Smooth muscle cell (in vitro differentiated cells): ENCODE measurements at regions not wholly inside any gene's neighbourhood (a gene's known extent, or its start where the extent isn't known, plus 50 kb on each side); places are given as distances from the start of the nearest gene placed in this dataset.

Source experiments
- DNase-seq: peaks from one replicate; lab custom pipeline; 2025; ENCODE audit not compliant: unreplicated experiment; lab: John Stamatoyannopoulos, UW
- H2AFZ ChIP-seq: fragments of 200-600 bp; sonication (generic); 2 replicates; pipeline ENCODE4 v1.6.0; 2016; ENCODE audit warnings: antibody characterized with exemption, low read depth, mild to moderate bottlenecking
- H3F3A ChIP-seq: fragments of 200-600 bp; sonication (generic); 2 replicates; pipeline ENCODE4 v1.6.0; 2017; ENCODE audit warnings: antibody characterized with exemption, low read depth
- H3K27ac ChIP-seq: fragments of 200-600 bp; sonication (generic); 2 replicates; pipeline ENCODE4 v1.5.1; 2016; ENCODE audit warnings: low read depth, mild to moderate bottlenecking
- H3K27me3 ChIP-seq: fragments of 200-600 bp; sonication (generic); 2 replicates; pipeline ENCODE4 v1.6.1; 2016; ENCODE audit warnings: low read depth, mild to moderate bottlenecking
- H3K36me3 ChIP-seq: fragments of 200-600 bp; sonication (generic); 2 replicates; pipeline ENCODE4 v1.5.1; 2016; ENCODE audit warnings: low read depth
- H3K4me1 ChIP-seq: fragments of 200-600 bp; sonication (generic); 2 replicates; pipeline ENCODE4 v1.5.1; 2016; ENCODE audit warnings: low read depth
- H3K4me2 ChIP-seq: fragments of 200-600 bp; sonication (generic); 2 replicates; pipeline ENCODE4 v1.6.0; 2016; ENCODE audit warnings: mild to moderate bottlenecking
- H3K4me3 ChIP-seq: fragments of 200-600 bp; sonication (generic); 2 replicates; pipeline ENCODE4 v1.5.1; 2016; ENCODE audit warnings: mild to moderate bottlenecking
- H3K79me2 ChIP-seq: fragments of 200-600 bp; sonication (generic); 2 replicates; pipeline ENCODE4 v1.6.0; 2016; ENCODE audit warnings: low read depth, mild to moderate bottlenecking
- H3K9ac ChIP-seq: fragments of 200-600 bp; sonication (generic); 2 replicates; pipeline ENCODE4 v1.6.0; 2016; ENCODE audit warnings: low read depth
- H3K9me3 ChIP-seq: fragments of 200-600 bp; sonication (generic); replicated peaks from 2 replicates; pipeline ENCODE4 v1.5.1; 2016; ENCODE audit warnings: low read depth
- H4K20me1 ChIP-seq: fragments of 200-600 bp; sonication (generic); 2 replicates; pipeline ENCODE4 v1.6.0; 2016; ENCODE audit warnings: low read depth
- CTCF ChIP-seq: fragments of 200-600 bp; sonication (generic); IDR thresholded peaks from 2 replicates; pipeline ENCODE4 v1.5.1; 2017; ENCODE audit warnings: borderline replicate concordance, mild to moderate bottlenecking, antibody characterized with exemption; ENCODE audit not compliant: insufficient read depth, poor library complexity, severe bottlenecking
- WGBS: methylation state at CpG from one replicate; pipeline ENCODE4 v1.1.7; 2016; ENCODE audit warnings: low lambda C conversion rate; 5-methylcytosine and 5-hydroxymethylcytosine counted together

GRCh38 chr6:166813461-166813860 is 142.9 kb downstream of the RNASET2 start:
- 89% methylated on average over 4 of the region's 4 CpGs for WGBS
- H3K9me3 ChIP-seq, result no peaks in the 10 kb centered on the region
- H2AFZ ChIP-seq, result no peak overlapping the region
- no peaks in the 10 kb centered on the region for H3F3A ChIP-seq
- H3K27ac ChIP-seq, result no peak overlapping the region
- no peak overlapping the region for H3K9ac ChIP-seq
- H3K4me2 ChIP-seq, result no peak overlapping the region
- H3K79me2 ChIP-seq, result no peaks in the 10 kb centered on the region
- no peak overlapping the region for H3K4me3 ChIP-seq
- no peak for DNase-seq
- no peaks in the 10 kb centered on the region for H3K27me3 ChIP-seq
- no peaks in the 10 kb centered on the region for H3K36me3 ChIP-seq
- H4K20me1 ChIP-seq, result no peaks in the 10 kb centered on the region
- no peak for TF ChIP-seq CTCF
- H3K4me1 ChIP-seq, result no peaks in the 10 kb centered on the region

DNA sequence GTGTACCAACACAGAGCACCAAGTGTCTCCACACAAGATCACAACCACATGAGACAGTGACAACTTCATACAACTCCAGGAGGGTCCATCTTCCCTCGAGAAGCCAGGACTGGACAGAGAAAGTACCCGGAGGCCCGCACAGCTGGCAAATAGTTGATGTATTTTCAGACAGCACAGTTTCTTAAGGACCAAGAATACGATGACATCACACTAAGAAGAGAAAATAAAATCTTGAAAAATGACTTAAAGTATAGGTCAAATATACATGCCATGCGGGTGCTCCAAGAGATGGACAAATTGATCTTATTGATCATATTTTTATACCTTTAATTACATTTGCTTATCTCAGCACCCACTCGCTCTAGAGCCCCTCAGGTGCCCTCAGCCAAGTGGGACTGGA is 145.5 kb downstream of the RNASET2 start:
- Histone ChIP-seq H3K36me3 (no peaks in the 10 kb centered on the region), H4K20me1 (no peaks in the 10 kb centered on the region), H3F3A (no peaks in the 10 kb centered on the region), H3K9ac (no peak overlapping the region), H2AFZ (no peak overlapping the region), H3K4me2 (no peak overlapping the region), H3K4me1 (no peaks in the 10 kb centered on the region), H3K27me3 (no peaks in the 10 kb centered on the region), H3K4me3 (no peak overlapping the region), H3K79me2 (no peaks in the 10 kb centered on the region), H3K27ac (no peak overlapping the region), H3K9me3 (peaks cover 3% of the 10 kb centered on the region)
- 95% methylated on average over 6 of the region's 6 CpGs for WGBS
- DNase-seq, result no peak
- no peak for TF ChIP-seq CTCF

DNA sequence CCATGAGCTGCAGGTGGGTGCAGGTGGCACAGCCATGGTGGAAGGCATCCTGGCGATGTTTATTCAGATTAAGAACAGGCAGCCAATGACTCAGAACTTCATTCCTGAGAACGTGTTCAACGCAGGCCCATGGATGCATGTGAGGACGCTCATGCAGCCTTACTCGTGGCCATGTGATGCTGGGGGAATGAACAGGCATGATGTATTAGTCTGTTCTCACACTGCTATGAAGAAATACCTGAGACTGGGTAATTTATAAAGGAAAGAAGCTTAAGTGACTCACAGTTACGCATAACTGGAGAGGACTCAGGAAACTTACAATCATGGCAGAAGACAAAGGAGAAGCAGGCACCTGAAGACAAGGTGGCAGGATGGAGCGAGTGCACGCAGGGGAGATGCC is 146.6 kb downstream of the RNASET2 start:
- Histone ChIP-seq H4K20me1 (no peaks in the 10 kb centered on the region), H3K9ac (no peak overlapping the region), H3K27me3 (no peaks in the 10 kb centered on the region), H3K4me3 (no peak overlapping the region), H3K36me3 (no peaks in the 10 kb centered on the region), H2AFZ (no peak overlapping the region), H3K4me1 (no peaks in the 10 kb centered on the region), H3K79me2 (no peaks in the 10 kb centered on the region), H3F3A (no peaks in the 10 kb centered on the region), H3K4me2 (no peak overlapping the region), H3K27ac (no peak overlapping the region), H3K9me3 (peaks cover 5% of the 10 kb centered on the region)
- no peak for TF ChIP-seq CTCF
- 84% methylated on average over 8 of the region's 8 CpGs for WGBS
- no peak for DNase-seq

DNA sequence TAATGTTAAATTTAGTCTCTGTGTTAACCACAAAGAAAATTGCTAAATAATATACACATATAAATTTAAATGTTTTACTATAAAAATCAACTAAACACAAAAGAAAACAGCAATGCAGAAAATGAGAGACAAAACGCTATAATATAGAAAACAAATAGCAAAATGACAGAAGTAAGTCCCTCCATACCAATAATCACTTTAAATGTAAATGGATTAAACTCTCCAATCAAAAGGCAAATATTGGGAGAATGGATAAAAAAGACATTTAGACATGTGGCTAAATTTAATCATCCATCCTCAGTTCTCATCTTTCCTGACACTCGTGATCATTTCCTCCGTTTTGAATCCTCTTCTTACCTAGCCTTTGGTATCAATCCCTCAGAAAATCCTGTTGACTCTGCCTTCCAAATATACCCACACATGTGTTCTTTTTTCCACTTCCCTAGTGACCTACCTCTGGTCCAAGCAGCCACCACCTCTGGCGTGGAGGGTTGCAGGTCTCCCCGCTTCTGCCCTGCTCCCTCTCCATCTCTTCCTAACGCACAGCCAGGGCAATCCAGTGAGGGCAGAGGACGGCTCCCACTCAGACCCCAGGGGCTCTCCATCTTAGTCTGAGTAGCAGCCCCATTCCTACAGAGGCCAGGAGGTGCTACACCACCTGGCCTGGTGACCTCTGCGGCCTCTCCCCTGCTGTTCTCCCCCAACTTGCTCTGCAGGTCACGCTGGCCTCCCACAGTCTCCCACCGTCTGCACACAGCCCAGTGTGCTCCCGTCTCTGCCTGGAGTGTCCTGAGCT is 149.2 kb downstream of the RNASET2 start:
- Histone ChIP-seq H3F3A (no peaks in the 10 kb centered on the region), H3K36me3 (no peaks in the 10 kb centered on the region), H3K4me2 (no peak overlapping the region), H3K4me3 (no peak overlapping the region), H4K20me1 (no peaks in the 10 kb centered on the region), H3K4me1 (no peaks in the 10 kb centered on the region), H3K27ac (no peak overlapping the region), H3K9ac (no peak overlapping the region), H3K27me3 (no peaks in the 10 kb centered on the region), H3K9me3 (peaks cover 5% of the 10 kb centered on the region), H3K79me2 (no peaks in the 10 kb centered on the region), H2AFZ (no peak overlapping the region)
- TF ChIP-seq CTCF, result no peak
- no peak for DNase-seq
- 92% methylated on average over 11 of the region's 11 CpGs for WGBS
